Astrocyte of the hippocampus (primary cell): ENCODE measurements at regions not wholly inside any gene's neighbourhood (a gene's known extent, or its start where the extent isn't known, plus 50 kb on each side); places are given as distances from the start of the nearest gene placed in this dataset.
"Not testable (repeated sequence)": the region's sequence is repeated elsewhere in the genome, so short reads cannot be mapped to it uniquely, and the experiment has no call there.

Experiments
- DNase-seq: peaks from one replicate; pipeline ENCODE4 v3.0.0; 2011; ENCODE audit warnings: low read depth, low spot score

DNA sequence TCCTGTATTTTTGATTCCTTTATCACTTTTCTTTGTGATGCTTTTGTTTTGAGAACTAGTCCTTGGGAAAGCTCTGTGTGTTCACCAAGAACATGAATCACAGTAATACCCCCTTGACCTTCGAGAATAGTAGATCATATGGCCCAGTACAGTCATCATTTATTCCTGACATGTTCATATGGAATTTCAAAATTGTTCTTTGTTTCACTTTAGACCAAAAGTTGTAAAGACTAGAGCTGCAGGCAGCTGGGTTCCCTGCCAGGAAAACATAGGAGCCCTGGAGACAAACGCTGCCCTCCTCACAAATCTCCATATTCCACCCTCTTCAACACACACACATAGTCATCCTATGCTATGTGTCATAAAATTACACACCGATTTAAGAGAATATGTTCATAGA, 621.2 kb upstream of the EYS start:
- DNase-seq = no peak

GRCh38 chr6:66326228-66326627, 619.2 kb upstream of the EYS start:
- no peak for DNase-seq

DNA sequence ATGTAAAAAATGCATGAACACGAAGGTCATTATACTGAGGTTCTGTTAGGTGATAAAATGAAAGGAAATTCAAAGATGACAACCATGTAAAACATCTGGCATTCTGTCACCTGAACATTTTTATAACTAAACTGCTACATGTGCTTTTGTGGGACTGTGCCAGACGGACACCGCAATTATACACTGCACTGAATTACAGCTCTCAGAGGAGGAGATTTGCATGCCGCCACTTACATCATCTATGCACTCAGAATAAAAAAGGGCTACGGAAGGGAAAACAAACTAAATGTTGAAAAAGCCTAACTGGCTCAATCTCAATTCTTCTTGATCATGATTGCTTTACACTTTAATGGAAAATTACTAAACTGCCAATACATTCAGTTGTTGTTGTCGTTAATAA, 614.0 kb upstream of the EYS start:
- DNase-seq = peak; percentile 40

DNA sequence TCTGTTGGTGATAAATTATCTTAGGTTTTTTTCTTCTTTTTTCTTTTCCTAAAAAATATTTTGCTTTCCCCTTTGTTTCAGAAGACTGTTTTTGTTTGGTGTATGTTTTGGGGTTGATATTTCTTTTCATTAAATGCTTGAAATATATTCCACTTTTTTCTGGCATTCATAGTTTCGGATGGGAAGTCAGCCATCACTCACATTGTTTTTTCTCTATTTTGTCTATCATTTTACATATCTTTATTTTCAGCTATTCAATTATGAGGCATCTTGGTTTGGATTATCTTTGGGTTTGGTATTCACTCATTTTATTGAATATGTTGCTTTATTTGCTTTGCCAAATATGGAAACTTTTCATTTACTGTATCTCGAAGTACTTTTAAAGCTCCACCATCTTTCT, 600.5 kb upstream of the EYS start:
- peak; percentile 10 for DNase-seq

DNA sequence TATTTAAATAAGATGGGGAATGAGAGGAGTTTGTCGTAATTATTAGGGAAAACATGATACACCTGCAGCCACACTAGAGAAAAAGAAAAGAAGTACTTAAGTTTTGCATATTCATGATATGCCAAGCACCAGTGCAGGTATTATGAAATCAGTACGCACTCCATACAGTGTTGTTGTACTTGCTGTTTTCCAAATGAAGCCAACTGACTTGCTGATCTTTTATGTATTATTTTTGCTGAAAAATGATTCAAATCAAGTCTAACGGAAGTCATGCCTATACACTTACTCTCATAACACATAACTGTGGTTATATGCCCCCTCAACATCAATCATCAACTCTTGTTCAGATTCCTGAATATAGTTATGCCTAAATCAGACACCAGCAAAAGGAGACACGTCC, 584.9 kb upstream of the EYS start:
- no peak for DNase-seq

GRCh38 chr6:66289889-66290288, 582.9 kb upstream of the EYS start:
- DNase-seq = no peak

DNA sequence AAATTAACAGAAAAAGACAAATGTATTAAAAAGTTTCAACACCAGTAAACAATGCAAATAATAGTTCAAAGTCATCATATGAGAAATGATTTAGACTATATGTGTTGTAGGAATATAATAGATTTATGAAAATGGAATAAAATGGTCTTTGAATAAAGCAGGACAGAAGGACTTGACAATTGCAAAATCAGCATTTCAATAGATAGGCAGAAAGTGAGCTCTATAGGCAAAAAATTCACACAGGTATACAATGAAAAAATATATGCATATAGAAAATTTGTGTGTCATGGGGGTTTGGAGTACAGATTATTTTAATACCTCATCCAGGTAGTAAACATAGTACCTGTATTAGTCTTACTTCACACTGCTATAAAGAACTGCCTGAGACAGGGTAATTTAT, 571.1 kb upstream of the EYS start:
- DNase-seq = no peak

DNA sequence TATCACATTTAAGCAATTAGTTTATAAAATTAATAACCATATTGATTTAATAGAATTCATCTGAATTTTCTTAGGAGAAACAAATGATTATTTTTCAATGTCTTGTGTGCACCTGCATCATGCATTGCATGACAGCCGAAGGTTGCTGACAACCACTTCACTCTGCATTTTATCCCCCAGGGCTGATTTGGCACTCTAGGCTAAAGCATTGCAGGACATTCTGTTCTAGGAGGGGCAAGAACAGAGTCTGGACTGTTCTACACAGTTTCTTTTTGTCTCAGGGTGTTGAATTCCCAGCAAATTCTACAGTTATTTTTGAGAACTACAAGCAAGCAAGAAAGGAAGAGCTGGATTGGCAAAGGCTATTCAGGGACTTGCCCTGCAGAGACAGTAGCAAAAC, 570.4 kb upstream of the EYS start:
- DNase-seq = no peak

DNA sequence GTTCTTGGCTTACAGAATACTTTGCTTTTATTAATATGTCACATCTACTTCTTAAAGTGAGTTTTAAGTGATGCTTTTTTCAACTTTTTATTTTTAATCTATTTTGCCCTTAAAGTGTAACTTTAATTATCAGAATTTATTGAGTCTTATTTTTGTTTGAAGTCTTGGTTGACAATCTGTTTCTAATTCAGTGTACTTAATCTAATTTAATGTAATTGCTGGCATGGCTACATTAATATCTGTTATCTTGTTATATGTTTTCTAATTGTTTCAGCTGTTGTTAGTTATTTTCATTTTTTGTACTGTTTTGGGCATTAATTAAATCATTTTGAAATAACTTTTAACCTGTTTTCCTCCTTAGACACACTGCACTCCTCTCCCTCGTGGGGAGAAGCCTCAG, 558.7 kb upstream of the EYS start:
- no peak for DNase-seq

GRCh38 chr6:66264376-66264775, 557.4 kb upstream of the EYS start:
- no peak for DNase-seq

DNA sequence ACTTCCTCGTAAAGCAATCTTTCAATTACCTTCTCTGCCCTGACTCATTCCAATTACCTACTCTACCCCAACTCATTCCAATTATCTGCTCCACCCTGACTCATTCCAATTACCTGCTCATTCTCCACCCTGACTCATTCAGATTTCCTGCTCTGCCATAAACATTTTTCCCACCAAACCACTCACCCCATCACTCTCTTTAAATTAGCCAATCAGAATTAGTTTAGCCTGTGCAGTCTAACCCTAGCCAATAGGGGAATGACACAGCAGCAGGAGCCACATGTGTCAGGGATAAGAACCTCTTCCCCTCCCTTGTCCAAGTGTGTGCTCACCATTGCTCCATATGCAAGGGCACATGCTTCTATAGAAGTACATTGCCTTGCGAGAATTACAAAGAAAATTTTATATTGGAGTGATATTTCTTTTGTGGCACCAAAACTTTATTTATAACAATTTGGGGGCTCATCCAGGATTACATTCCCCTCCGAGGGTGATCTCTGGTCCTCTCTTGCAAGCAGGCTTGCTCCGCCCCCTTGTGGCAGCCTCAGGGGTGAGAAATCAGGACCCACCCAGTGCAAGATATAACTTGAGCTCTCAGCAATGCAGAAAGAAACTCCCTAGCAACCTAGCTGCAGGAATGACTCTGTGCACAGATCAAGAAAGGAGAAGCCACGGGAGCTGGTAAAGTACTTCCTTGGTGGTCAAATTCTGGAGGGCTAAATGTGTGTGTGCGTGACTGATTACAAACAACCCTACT, 551.9 kb upstream of the EYS start:
- not testable (repeated sequence) for DNase-seq

- no peak for DNase-seq
Observed at GRCh38 chr6:66245231-66245630, 538.2 kb upstream of the EYS start.

DNA sequence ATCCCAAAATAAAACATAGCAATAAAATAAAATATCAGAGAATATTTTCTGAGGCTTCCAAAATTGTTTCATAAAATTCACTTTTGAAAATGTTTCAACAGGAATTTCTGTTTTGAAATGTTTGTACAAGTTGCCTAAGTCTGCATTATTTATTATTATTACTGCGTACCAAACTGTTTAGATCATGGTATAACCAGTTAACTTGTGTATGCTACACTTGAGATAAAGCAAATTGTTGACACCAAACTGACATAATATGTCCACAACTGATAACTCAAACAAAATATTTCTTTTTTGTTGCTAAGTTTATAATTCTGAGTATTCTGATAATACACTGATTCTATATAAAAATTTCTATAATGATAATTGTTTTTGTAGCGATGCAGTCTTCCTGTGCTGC, 531.8 kb upstream of the EYS start:
- DNase-seq = no peak

GRCh38 chr6:66232890-66233289, 525.9 kb upstream of the EYS start:
- no peak for DNase-seq

- DNase-seq = no peak
Observed at GRCh38 chr6:66230591-66230990, 523.6 kb upstream of the EYS start.

DNA sequence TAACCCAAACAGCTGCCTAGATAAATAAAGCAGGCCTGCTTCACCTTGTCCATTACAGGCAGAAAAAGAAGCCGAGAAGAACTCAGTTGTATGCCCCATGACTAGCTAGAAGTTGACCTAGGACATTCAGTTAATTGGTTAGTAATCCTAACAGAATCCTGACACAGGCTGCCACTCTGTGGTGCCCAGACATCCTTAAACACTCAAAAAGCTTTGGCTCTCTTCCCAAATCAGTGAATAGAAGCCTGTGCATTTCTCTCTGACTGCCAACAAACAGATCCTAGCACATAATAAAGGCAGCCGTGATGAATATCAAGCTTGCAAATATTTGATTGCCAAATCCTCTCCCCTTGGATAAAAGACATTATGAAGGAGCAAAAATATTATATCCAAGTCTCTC, 519.1 kb upstream of the EYS start:
- DNase-seq = peak; percentile 55

DNA sequence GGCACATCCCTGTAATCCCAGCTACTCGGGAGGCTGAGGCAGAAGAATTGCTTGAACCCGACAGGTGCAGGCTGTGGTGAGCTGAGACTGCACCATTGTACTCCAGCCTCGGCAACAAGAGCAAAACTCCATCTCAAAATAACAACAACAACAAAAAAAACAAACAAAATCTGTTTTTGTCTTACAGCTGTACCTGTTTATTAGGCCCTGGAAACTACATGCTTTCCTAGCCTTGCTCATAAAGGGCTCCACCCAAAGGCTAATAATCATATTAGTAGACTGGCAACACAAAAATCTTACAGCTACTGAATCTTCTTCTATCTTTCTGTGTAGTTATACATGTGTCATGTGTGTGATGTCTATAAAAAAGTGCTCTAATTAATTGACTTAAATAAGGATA, 503.9 kb upstream of the EYS start:
- DNase-seq = peak; percentile 14

- DNase-seq = no peak
Observed at GRCh38 chr6:66200390-66200789, 493.4 kb upstream of the EYS start.

GRCh38 chr6:66199171-66199570, 492.1 kb upstream of the EYS start:
- DNase-seq = no peak

DNA sequence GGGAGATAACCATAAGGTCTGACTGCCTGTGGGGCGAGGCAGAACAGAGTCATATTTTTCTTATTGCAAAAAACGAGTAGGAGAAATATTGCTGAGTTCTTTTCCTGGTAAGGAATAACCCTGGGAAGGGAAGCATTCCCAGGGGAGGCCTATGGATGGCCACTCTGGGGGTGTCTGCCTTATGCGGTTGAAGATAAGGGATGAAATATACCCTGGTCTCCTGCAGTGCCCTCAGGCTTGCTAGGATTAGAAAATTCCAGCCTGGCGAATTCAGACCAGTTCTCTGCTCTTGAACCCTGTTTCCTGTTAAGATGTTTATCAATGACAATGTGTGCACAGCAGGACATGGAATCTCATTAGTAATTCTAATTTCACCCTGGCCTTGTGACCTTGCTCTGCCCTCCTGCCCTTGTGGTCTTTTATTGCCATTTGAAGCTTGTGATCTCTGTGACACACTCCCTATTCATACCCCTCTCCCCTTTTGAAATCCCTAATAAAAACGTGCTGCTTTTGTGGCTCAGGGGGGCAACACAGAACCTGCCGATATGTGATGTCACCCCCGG, 491.1 kb upstream of the EYS start:
- DNase-seq = no peak

DNA sequence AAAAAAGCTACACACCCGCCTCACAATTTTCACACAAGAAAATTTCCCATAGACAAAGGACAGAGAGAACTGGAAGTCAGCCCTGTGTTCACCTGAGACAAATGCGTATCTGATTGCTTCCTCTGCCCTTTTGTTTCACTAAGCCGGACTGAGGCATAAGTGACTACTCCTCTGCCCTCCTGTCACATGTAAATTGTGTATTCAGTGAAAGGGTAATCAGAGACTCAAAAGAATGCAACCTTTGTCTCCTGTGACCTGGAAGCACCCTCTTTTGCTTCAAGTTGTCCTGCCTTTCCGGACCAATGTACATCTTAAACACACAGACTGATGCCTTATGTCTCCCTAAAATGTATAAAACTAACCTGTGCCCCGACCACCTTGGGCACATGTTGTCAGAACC, 483.8 kb upstream of the EYS start:
- no peak for DNase-seq

DNA sequence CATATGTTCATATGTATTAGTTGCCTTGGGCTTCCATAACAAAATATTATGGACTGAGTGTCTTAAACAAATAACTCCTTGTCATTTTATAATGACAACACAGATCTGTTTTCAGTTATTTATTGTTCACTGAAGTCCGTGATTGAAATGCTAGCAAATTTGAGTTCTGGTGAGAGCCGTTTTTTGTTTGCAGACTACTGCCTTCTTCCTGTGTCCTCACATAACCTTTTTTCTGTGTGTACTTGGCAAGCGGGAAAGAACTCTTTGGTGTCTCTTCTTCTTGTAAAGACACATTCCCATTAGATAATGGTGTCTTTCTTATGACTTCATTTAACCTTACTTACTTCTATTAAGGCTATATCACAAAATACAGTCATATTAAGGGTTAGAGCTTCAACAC, 482.9 kb upstream of the EYS start:
- no peak for DNase-seq

GRCh38 chr6:66186756-66187155, 479.7 kb upstream of the EYS start:
- no peak for DNase-seq

DNA sequence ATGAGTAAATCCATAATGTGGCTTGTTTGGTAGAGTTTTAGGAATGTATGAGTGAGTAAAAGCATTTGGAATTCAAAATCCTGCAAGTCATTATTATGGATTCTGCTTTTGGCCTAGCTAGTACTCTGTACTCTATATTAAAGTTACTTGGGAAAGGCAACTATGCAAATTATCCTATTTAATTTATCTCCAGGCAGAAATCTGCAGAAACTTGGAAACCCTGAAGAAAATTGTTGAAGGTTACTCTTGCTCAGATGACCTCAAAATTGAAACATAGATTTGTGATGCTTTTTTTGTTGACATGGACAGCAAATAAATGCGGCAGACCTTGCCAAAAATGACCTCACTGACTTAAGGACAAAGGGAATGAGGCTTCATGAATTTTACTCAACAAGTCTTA, 477.1 kb upstream of the EYS start:
- DNase-seq = peak; percentile 66
